Right cardiac atrium (tissue), 5 donors: ENCODE measurements at regions not wholly inside any gene's neighbourhood (a gene's known extent, or its start where the extent isn't known, plus 50 kb on each side); places are given as distances from the start of the nearest gene placed in this dataset.

Source experiments
- ATAC-seq, 2 donors: fragments of 200-7000 bp; cut with Tn5 transposase; one replicate each; pipeline versions ENCODE4 v1.8.0 to v1.9.1; 2020; ENCODE audit warnings: moderate library complexity in 2 of 2, mild to moderate bottlenecking in 1 of 2
- DNase-seq, 3 donors: peaks; one replicate each; pipeline ENCODE4 v3.0.0-alpha.2; 2020
- H3K27ac ChIP-seq: one replicate; pipeline ENCODE4 v1.5.1; 2013; ENCODE audit warnings: mild to moderate bottlenecking, low read length, control low read depth, moderate library complexity
- H3K27me3 ChIP-seq: one replicate; pipeline ENCODE4 v1.6.1; 2013; ENCODE audit not compliant: control insufficient read depth, insufficient read depth
- H3K4me1 ChIP-seq: one replicate; pipeline ENCODE4 v1.6.1; 2013; ENCODE audit warnings: low read length; ENCODE audit not compliant: control insufficient read depth, insufficient read depth
- H3K4me3 ChIP-seq: one replicate; pipeline ENCODE4 v1.5.1; 2013; ENCODE audit warnings: low read length, control low read depth
- H3K9me3 ChIP-seq: one replicate; pipeline ENCODE4 v1.6.1; 2013; ENCODE audit warnings: low read length; ENCODE audit not compliant: control insufficient read depth
- WGBS: extraction: QIAGEN DNeasy Blood & Tissue Kit; methylation state at CpG from one replicate; pipeline ENCODE4 v1.1.7; 2013; 5-methylcytosine and 5-hydroxymethylcytosine counted together
- intact Hi-C, 4 donors: fragments of 100-400 bp; cut with DNase I; formaldehyde crosslinking; loops; one replicate each; pipeline versions ENCODE4 v1.11.0 to v1.14.0; 2022 to 2023
- donor health status: healthy with polysubstance abuse.
- donor health status: DM: no; HTN: yes; CAD: no.
- donor health status: DM: no; HTN: no; CAD: no.
- donor health status: DM: no; HTN: yes; CAD: no; lungs with severe emphysema.
- donor health status: DM: yes; HTN: yes; CAD: no.

- DNase-seq (no peak), ATAC-seq (no peak)
- intact Hi-C loops, result no loop called here
Measured at GRCh38 chr22:48907591-48907990, 920.1 kb downstream of the BRD1 start.

GRCh38 chr22:48906216-48906835 lies 921.3 kb downstream of the BRD1 start:
- intact Hi-C loops, result no loop called here
- H3K4me3 ChIP-seq, result no peak overlapping the region
- H3K27ac ChIP-seq, result no peak overlapping the region
- H3K9me3 ChIP-seq, result no peaks in the 10 kb centered on the region
- ATAC-seq, result no peak
- 72% methylated on average over 17 of the region's 17 CpGs for WGBS
- H3K4me1 ChIP-seq, result no peaks in the 10 kb centered on the region
- no peak for DNase-seq
- no peaks in the 10 kb centered on the region for H3K27me3 ChIP-seq

More at GRCh38 chr22:48907591-48907990, 920.1 kb downstream of the BRD1 start:
- Histone ChIP-seq H3K27me3 (no peaks in the 10 kb centered on the region), H3K27ac (no peak overlapping the region), H3K4me3 (no peak overlapping the region), H3K9me3 (no peaks in the 10 kb centered on the region), H3K4me1 (no peaks in the 10 kb centered on the region)
- WGBS, result 77% methylated on average over 14 of the region's 14 CpGs

- WGBS, result 81% methylated on average over 17 of the region's 17 CpGs
- Histone ChIP-seq H3K9me3 (no peaks in the 10 kb centered on the region), H3K27me3 (no peaks in the 10 kb centered on the region), H3K4me1 (no peaks in the 10 kb centered on the region), H3K4me3 (no peak overlapping the region), H3K27ac (no peak overlapping the region)
- DNase-seq (no peak), ATAC-seq (no peak)
- intact Hi-C loops, result no loop called here
Measured at GRCh38 chr22:48905206-48905975, 922.3 kb downstream of the BRD1 start.

GRCh38 chr22:48902983-48903650 lies 924.6 kb downstream of the BRD1 start:
- WGBS, result 71% methylated on average over 23 of the region's 25 CpGs
- no peak for DNase-seq
- no peaks in the 10 kb centered on the region for H3K9me3 ChIP-seq
- no peak for ATAC-seq
- intact Hi-C loops, result no loop called here
- H3K4me3 ChIP-seq, result no peak overlapping the region
- no peak overlapping the region for H3K27ac ChIP-seq
- H3K4me1 ChIP-seq, result no peaks in the 10 kb centered on the region
- H3K27me3 ChIP-seq, result no peaks in the 10 kb centered on the region

GRCh38 chr22:48902001-48902869 lies 925.4 kb downstream of the BRD1 start:
- H3K27me3 ChIP-seq, result no peaks in the 10 kb centered on the region
- H3K27ac ChIP-seq, result no peak overlapping the region
- H3K4me3 ChIP-seq, result no peak overlapping the region
- intact Hi-C loops, result no loop called here
- H3K9me3 ChIP-seq, result no peaks in the 10 kb centered on the region
- DNase-seq, result no peak
- 89% methylated on average over 37 of the region's 37 CpGs for WGBS
- no peaks in the 10 kb centered on the region for H3K4me1 ChIP-seq
- no peak for ATAC-seq

- no peaks in the 10 kb centered on the region for H3K4me1 ChIP-seq
- no peak overlapping the region for H3K4me3 ChIP-seq
- no peak overlapping the region for H3K27ac ChIP-seq
- intact Hi-C loops, result no loop called here
- 56% methylated on average over 12 of the region's 12 CpGs for WGBS
- no peaks in the 10 kb centered on the region for H3K9me3 ChIP-seq
- DNase-seq (no peak), ATAC-seq (no peak)
- no peaks in the 10 kb centered on the region for H3K27me3 ChIP-seq
Measured at GRCh38 chr22:48901324-48901723, 926.3 kb downstream of the BRD1 start.

- Histone ChIP-seq H3K9me3 (no peaks in the 10 kb centered on the region), H3K4me1 (no peaks in the 10 kb centered on the region), H3K4me3 (no peak overlapping the region), H3K27ac (no peak overlapping the region), H3K27me3 (no peaks in the 10 kb centered on the region)
- DNase-seq, result no peak
- intact Hi-C loops, result no loop called here
- WGBS, result 88% methylated on average over 9 of the region's 9 CpGs
- no peak for ATAC-seq
Measured at GRCh38 chr22:48900626-48901025, 927.0 kb downstream of the BRD1 start.

- no peak for DNase-seq
- H3K4me1 ChIP-seq, result no peaks in the 10 kb centered on the region
- 72% methylated on average over 2 of the region's 2 CpGs for WGBS
- ATAC-seq, result no peak
- no peak overlapping the region for H3K27ac ChIP-seq
- no peaks in the 10 kb centered on the region for H3K9me3 ChIP-seq
- intact Hi-C loops, result no loop called here
- no peaks in the 10 kb centered on the region for H3K27me3 ChIP-seq
- no peak overlapping the region for H3K4me3 ChIP-seq
Measured at GRCh38 chr22:48900327-48900597, 927.4 kb downstream of the BRD1 start.

GRCh38 chr22:48899523-48900326 lies 927.9 kb downstream of the BRD1 start:
- Histone ChIP-seq H3K4me1 (no peaks in the 10 kb centered on the region), H3K27ac (no peak overlapping the region), H3K27me3 (no peaks in the 10 kb centered on the region), H3K9me3 (no peaks in the 10 kb centered on the region), H3K4me3 (no peak overlapping the region)
- 85% methylated on average over 42 of the region's 42 CpGs for whole genome bisulfite sequencing
- no peak for ATAC-seq
- intact Hi-C loops, result no loop called here
- no peak for DNase-seq

- Histone ChIP-seq H3K9me3 (no peaks in the 10 kb centered on the region), H3K4me1 (no peaks in the 10 kb centered on the region), H3K4me3 (no peak overlapping the region), H3K27me3 (no peaks in the 10 kb centered on the region), H3K27ac (no peak overlapping the region)
- no peak for DNase-seq
- WGBS, result 78% methylated on average over 21 of the region's 21 CpGs
- intact Hi-C loops, result no loop called here
- ATAC-seq, result no peak
Measured at GRCh38 chr22:48898524-48899250, 929.0 kb downstream of the BRD1 start.
